ENCODE measurements at regions not wholly inside any gene's neighbourhood (a gene's known extent, or its start where the extent isn't known, plus 50 kb on each side); places are given as distances from the start of the nearest gene placed in this dataset.

- Histone ChIP-seq H3K4me3 (ENCODE audit: low read depth in 1 of 3, low read length in 3 of 3) (no peak overlapping the region), H3K9ac (ENCODE audit: low read depth in 1 of 2, low read length in 2 of 2) (no peak overlapping the region), H3K36me3 (ENCODE audit: control insufficient read depth in 4 of 4, insufficient read depth in 3 of 4, low read depth in 1 of 4, low read length in 3 of 4) (no peaks in the 10 kb centered on the region), H3K27me3 (ENCODE audit: control insufficient read depth in 4 of 4, insufficient read depth in 4 of 4, low read length in 3 of 4) (no peaks in the 10 kb centered on the region), H3K4me1 (ENCODE audit: control insufficient read depth in 4 of 4, insufficient read depth in 4 of 4, low read length in 3 of 4) (no peaks in the 10 kb centered on the region), H3K9me3 (ENCODE audit: control insufficient read depth in 4 of 4, low read length in 3 of 4) (no peaks in the 10 kb centered on the region), H3K27ac (ENCODE audit: low read depth in 1 of 2, low read length in 2 of 2) (no peak overlapping the region)
- WGBS = 81% methylated on average over 22 of the region's 22 CpGs
- no peak for DNase-seq (ENCODE audit: low spot score)
- TF ChIP-seq JUND (IDR thresholded peaks at IDR 0.05) (no peak), GABPA (IDR thresholded peaks at IDR 0.05 in 1 of 2, conservative IDR thresholded peaks at IDR 0.05 in 1 of 2) (no peak), SP1 (IDR thresholded peaks at IDR 0.05) (no peak), NR2F2 (IDR thresholded peaks at IDR 0.05) (no peak), FOXA1 (IDR thresholded peaks at IDR 0.05) (no peak)
Measured at GRCh38 chr11:70547821-70548670, 149.7 kb downstream of the CTTN start.

GRCh38 chr11:70548976-70549375 is 150.6 kb downstream of the CTTN start:
- WGBS = 94% methylated on average over 15 of the region's 15 CpGs
- no peak for DNase-seq (ENCODE audit: low spot score)
- Histone ChIP-seq H3K36me3 (ENCODE audit: control insufficient read depth in 4 of 4, insufficient read depth in 3 of 4, low read depth in 1 of 4, low read length in 3 of 4) (no peaks in the 10 kb centered on the region), H3K27me3 (ENCODE audit: control insufficient read depth in 4 of 4, insufficient read depth in 4 of 4, low read length in 3 of 4) (no peaks in the 10 kb centered on the region), H3K9ac (ENCODE audit: low read depth in 1 of 2, low read length in 2 of 2) (no peak overlapping the region), H3K27ac (ENCODE audit: low read depth in 1 of 2, low read length in 2 of 2) (no peak overlapping the region), H3K4me3 (ENCODE audit: low read depth in 1 of 3, low read length in 3 of 3) (no peak overlapping the region), H3K4me1 (ENCODE audit: control insufficient read depth in 4 of 4, insufficient read depth in 4 of 4, low read length in 3 of 4) (no peaks in the 10 kb centered on the region), H3K9me3 (ENCODE audit: control insufficient read depth in 4 of 4, low read length in 3 of 4) (no peaks in the 10 kb centered on the region)
- TF ChIP-seq FOXA1 (IDR thresholded peaks at IDR 0.05) (no peak), YY1 (IDR thresholded peaks at IDR 0.05) (no peak), FOXA2 (IDR thresholded peaks at IDR 0.05) (no peak), TAF1 (conservative IDR thresholded peaks at IDR 0.05) (no peak), HNF4G (IDR thresholded peaks at IDR 0.05) (no peak), REST (IDR thresholded peaks at IDR 0.05) (no peak), HNF4A (conservative IDR thresholded peaks at IDR 0.05) (no peak), GABPA (IDR thresholded peaks at IDR 0.05 in 1 of 2, conservative IDR thresholded peaks at IDR 0.05 in 1 of 2) (no peak), MAX (IDR thresholded peaks at IDR 0.05) (no peak), RAD21 (IDR thresholded peaks at IDR 0.05) (no peak), ATF3 (IDR thresholded peaks at IDR 0.05) (no peak), RXRA (IDR thresholded peaks at IDR 0.05) (no peak), NR2F2 (IDR thresholded peaks at IDR 0.05) (no peak), ZBTB33 (IDR thresholded peaks at IDR 0.05) (no peak)

All from liver (tissue), 7 donors.